DMS 273 treated with DMSO at 0.1 percent for 48 hours (cell line): ENCODE measurements at regions not wholly inside any gene's neighbourhood (a gene's known extent, or its start where the extent isn't known, plus 50 kb on each side); places are given as distances from the start of the nearest gene placed in this dataset.

ENCODE experiments used
- DNase-seq: peaks from one replicate; lab custom pipeline; 2025; lab: John Stamatoyannopoulos, UW

DNA sequence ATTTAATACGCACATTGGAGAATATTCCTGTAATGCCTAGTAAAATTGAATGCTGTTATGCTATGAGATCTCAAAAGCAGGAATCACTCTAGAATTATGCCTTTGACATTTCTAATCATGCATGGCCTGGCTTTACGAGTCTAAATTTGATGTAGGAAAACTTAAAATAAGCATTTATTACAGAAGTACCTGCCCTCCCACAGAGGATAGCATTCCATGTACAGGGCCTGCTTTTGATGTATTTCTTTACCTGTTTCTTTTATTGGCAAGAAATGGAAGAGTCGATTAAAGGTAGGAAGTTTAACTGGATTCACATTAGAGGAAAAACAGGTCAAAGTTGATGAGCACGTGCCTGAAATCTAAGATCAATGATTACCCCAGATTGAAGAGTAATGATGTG is 219.5 kb downstream of the PCDH7 start:
- no peak for DNase-seq

- DNase-seq, result no peak
Measured at GRCh38 chr4:30941641-30942040, 221.5 kb downstream of the PCDH7 start.

DNA sequence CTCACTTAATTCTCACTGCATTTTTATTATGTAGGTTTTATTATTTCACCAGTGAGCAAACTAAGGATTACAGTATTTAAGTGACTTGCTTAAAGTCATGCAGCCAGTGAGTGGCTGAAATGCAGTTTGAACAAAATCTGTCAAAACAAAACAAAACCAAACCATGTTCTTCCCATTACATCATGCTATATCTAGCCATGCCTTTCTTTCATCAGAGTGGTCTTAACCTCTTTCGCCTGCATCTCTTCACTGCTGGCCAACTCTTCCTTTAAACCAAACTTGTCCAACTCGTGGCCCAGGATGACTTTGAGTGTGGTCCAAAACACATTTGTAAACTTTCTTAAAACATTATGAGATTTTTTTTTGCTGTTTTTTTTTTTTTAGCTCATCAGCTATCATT is 223.2 kb downstream of the PCDH7 start:
- no peak for DNase-seq

- no peak for DNase-seq
Measured at GRCh38 chr4:30945586-30945985, 225.4 kb downstream of the PCDH7 start.

DNA sequence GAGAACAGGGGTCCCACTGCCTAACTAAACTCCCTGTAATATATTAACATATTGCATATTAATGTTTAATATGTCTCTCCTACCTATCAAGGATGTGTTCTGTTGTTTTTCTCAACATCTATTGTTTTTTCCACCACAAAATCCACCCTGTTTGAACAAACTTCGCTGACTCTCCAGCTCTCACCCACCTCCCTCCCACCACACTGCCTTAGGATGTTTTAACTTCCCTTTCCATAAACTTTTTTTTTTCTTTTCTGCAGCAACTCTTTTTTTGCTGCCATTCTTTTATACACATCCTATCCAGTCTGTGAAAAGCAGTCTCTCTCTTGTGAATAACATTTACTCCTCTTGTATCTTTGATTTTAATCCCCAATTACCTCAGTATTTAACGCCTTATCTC is 226.1 kb downstream of the PCDH7 start:
- DNase-seq, result no peak

GRCh38 chr4:30948653-30949052 is 228.5 kb downstream of the PCDH7 start:
- DNase-seq, result no peak

DNA sequence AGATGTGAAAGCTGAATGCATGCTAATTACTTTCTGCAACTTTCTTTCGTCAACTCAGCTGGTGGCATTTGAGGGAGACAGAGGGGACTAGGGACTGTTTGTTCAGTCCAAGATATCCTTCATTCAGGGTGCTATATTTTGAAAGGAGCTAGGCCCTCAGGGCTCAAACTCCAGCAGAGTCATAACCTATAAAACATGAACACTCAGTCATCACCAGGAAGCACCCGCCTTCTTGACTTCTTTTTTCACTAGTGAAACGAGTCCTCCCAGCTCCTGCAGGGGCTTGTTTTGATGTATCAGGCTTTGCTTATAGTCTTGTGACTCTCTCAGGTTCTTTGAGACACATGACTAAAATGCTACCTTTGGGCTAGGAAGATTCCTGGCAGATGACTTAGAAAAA is 230.6 kb downstream of the PCDH7 start:
- no peak for DNase-seq

- no peak for DNase-seq
Measured at GRCh38 chr4:30952526-30953219, 232.5 kb downstream of the PCDH7 start.

GRCh38 chr4:30953799-30954198 is 233.6 kb downstream of the PCDH7 start:
- no peak for DNase-seq

DNA sequence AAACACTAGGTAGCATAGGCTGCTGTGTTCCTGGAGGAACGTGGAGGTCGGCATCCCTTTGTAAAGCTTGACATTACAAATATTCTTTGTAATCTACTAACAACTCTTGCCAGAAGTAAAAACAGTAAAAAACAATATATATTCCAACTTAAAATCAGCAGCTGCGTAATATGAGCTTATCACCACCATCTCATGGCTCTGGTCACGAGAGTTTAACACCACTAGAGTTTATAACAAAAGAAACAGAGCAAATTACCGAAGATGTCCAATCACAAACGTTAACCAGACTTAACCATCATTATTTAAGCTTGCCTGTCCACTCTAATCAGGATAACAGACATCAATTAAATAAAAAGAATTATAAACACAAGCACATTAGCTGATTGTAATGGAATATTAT is 236.7 kb downstream of the PCDH7 start:
- no peak for DNase-seq

GRCh38 chr4:30957706-30958105 is 237.5 kb downstream of the PCDH7 start:
- no peak for DNase-seq

DNA sequence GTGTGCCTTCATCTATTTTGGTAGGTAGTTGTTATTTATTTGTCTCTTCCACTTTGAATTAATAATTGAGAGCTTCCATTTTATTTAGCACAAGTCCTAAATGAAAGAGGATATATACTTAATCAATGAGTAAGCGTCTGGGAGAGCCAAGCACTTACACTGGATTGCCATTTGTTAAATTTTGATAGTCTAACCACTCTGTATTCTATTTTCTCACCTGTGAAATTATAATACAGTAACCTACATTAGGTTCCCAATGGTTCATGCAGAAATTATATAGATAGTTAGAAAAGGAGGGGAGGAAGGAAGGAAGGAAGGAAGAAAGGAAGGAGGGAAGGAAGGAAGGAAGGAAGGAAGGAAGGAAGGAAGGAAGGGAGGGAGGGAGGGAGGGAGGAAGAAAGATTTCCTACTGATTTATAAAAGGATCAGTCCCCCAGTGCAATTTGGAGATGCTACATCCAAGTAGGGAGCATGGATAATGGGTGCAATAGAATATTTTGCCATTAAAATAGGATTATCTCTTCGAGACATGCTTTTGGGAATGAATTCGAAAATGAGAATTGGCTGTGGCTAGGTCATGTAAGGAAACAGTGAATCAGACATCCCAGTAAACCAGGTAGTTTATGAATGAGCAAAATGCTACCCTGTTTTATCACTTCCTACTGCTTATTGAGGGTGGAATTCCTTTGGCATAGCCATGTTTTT is 239.8 kb downstream of the PCDH7 start:
- no peak for DNase-seq

DNA sequence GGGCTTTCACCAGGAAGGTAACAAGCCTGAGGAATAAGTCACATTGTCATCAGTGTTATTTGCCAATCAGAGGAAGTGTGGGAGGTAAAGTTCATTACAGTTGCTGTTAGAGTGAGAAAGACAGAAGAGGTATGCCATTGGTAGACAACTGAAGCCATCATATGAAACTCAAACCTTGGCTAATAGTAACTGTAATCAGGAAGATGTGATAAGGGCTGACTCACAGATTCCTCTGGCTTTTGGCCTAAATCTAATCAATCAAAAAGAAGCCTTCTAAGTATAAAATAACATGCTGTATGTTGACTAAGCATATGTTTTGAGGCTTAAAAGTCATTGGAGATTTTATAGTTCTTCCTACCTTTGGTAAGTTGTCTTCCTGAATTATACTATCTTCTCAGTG is 242.8 kb downstream of the PCDH7 start:
- no peak for DNase-seq

GRCh38 chr4:30968926-30969325 is 248.8 kb downstream of the PCDH7 start:
- no peak for DNase-seq

DNA sequence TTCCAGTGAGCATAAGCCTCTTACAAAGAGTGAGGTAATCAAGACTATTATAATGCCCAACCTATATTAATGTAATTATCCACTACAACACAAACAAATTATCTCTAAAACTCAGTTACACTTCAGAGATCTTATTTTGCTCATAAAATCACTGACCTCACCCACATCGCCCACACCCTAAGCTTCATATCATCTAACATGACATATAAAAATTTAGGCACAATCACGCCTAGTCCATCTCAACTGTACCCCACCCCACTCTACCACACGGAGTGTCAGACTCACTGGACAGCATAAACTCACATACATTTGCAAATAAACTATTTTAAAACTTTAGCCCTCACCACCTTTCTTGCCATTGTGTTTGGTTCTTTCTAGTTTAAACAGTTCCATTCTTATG is 252.4 kb downstream of the PCDH7 start:
- no peak for DNase-seq

DNA sequence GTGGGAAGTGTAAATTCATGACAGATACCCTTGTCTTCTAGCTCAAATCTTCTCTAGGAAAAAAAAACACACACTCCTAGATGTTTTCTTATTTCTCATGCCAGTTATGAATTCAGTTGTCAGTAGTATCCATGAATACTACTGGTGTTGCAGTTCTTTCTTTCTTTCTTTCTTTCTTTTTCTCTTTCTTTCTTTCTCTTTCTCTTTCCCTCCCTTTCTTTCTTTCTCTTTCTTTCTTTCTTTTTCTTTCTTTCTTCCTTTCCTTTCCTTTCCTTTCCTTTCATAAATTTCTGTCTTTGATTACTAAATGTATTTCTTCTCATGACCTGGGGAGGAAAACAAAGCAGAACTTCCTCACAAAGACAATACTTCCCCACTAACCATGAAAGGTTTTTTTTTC is 253.8 kb downstream of the PCDH7 start:
- no peak for DNase-seq

- DNase-seq, result no peak
Measured at GRCh38 chr4:30979402-30979801, 259.2 kb downstream of the PCDH7 start.

GRCh38 chr4:30989508-30989907 is 269.3 kb downstream of the PCDH7 start:
- DNase-seq, result no peak

DNA sequence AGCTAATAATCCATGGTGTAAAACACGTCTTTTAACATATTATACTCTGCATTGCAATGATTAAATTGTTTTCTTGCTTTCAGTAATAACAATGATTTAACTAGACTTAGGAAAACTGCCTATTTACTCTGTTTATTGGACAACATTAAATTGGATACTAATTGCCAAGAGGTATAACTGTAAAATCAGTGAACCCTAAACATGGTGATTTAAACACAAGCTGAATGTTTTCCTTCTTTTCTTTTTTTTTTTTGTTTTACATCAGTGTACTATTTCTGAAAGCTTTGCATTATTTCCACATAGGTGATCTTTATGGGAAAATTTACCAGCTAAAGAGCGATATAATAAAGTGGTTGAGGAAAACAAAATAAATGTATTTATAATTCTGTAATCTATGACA is 276.7 kb downstream of the PCDH7 start:
- DNase-seq, result no peak

DNA sequence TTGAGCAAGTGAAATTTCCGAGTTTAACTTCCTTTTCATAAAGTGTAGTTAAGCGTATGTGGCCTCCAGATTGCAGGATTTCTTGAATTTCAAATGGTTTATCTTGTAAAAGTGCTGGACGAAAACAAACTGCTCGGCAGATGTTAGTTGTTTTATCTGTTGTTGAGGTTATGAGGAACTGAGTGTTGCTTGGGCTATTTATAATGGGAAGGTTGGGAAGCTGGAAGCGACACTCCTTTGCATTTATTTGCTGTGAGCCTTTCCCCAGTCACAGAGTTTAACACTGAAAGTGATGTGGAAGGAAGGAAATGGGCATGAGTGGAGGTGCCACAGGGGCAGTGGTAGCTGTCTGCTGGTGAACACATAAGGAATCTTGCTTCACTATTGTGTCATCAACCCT is 284.9 kb downstream of the PCDH7 start:
- DNase-seq, result no peak

GRCh38 chr4:31007858-31008257 is 287.7 kb downstream of the PCDH7 start:
- DNase-seq, result no peak

GRCh38 chr4:31009926-31010325 is 289.8 kb downstream of the PCDH7 start:
- no peak for DNase-seq

- DNase-seq, result no peak
Measured at GRCh38 chr4:31015123-31015522, 295.0 kb downstream of the PCDH7 start.
